Ovary (tissue), 7 donors: ENCODE measurements at regions not wholly inside any gene's neighbourhood (a gene's known extent, or its start where the extent isn't known, plus 50 kb on each side); places are given as distances from the start of the nearest gene placed in this dataset.

ENCODE experiments used
- DNase-seq, 5 donors: peaks; one replicate each; pipeline ENCODE4 v3.0.0-alpha.2; 2019 to 2020
- H3K27ac ChIP-seq, 2 donors: fragments of 200-600 bp; one replicate each; pipeline versions ENCODE4 v1.5.1 to v1.8.0; 2019 to 2022
- H3K27me3 ChIP-seq: fragments of 200-600 bp; one replicate; pipeline ENCODE4 v1.8.0; 2022
- H3K36me3 ChIP-seq: fragments of 200-600 bp; sonication (generic); one replicate; pipeline ENCODE4 v1.5.1; 2019
- H3K4me1 ChIP-seq: one replicate; pipeline ENCODE4 v1.8.1; 2013; ENCODE audit warnings: mild to moderate bottlenecking, moderate library complexity; ENCODE audit not compliant: insufficient read depth
- H3K4me3 ChIP-seq: fragments of 200-600 bp; sonication (generic); one replicate; pipeline ENCODE4 v1.5.1; 2017
- H3K9me3 ChIP-seq, 2 donors: fragments of 200-600 bp in 1 of 2; sonication (generic) in 1 of 2; one replicate each; pipeline versions ENCODE4 v1.5.1 to v1.8.1; 2013 to 2019; ENCODE audit warnings: mild to moderate bottlenecking in 1 of 2, moderate library complexity in 1 of 2
- EP300 ChIP-seq: sonication (generic); formaldehyde crosslinking; IDR thresholded peaks from one replicate; pipeline ENCODE4 v1.6.1; 2017; ENCODE audit warnings: antibody characterized with exemption
- POLR2A ChIP-seq: fragments of 450-650 bp; IDR thresholded peaks from one replicate; pipeline ENCODE4 v1.6.1; 2017; ENCODE audit warnings: antibody characterized with exemption, mild to moderate bottlenecking, moderate library complexity
- WGBS, 3 donors: extraction: QIAGEN DNeasy Blood & Tissue Kit in 1 of 3; methylation state at CpG; one replicate each; pipeline versions ENCODE4 v1.1.5 to v1.1.7; 2013 to 2017; 5-methylcytosine and 5-hydroxymethylcytosine counted together
- intact Hi-C, 4 donors: fragments of 100-400 bp; cut with DNase I; formaldehyde crosslinking; loops; one replicate each; pipeline versions ENCODE4 v1.11.0 to v1.15.1; 2022 to 2023
- TF ChIP-seq, protein P1 (sequence below), 3 donors: fragments of 450-650 bp in 2 of 3; fragments of 200-600 bp in 1 of 3; IDR thresholded peaks; one replicate each; pipeline versions ENCODE4 v1.5.1 to v1.8.0; 2016 to 2022; ENCODE audit warnings: antibody characterized with exemption in 3 of 3, mild to moderate bottlenecking in 1 of 3
- donor health status: DM: no; HTN: no; CAD: no; lungs with moderate emphysema.
- donor health status: DM: no; HTN: no; CAD: no.
- donor health status: Bipolar disorder and iron deficiency.
- donor health status: DM: no; HTN: no; CAD: no.
- donor health status: DM: yes; HTN: yes; CAD: no.

DNA sequence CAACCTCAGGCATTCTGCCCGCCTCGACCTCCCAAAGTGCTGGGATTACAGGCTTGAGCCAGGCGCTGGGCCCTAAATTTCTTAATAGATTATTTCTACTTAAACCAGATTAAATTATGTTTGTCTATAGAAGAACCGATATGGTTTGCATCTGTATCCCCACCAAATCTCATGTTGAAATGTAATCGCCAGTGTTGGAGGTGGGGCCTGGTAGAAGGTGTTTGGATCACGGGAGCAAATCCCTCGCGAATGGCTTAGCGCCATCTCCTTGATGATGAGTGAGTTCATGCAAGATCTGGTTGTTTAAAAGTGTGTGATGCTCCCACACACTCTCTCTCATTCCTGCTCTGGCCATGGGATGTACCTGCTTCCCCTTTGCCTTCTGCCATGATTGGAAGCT lies 109.3 kb upstream of the NANOS1 start:
- H3K4me1 ChIP-seq = no peaks in the 10 kb centered on the region
- H3K27me3 ChIP-seq = no peaks in the 10 kb centered on the region
- no peak overlapping the region for H3K27ac ChIP-seq
- H3K9me3 ChIP-seq = no peaks in the 10 kb centered on the region
- TF ChIP-seq EP300 (no peak), POLR2A (no peak)
- TF ChIP-seq, protein P1, sequence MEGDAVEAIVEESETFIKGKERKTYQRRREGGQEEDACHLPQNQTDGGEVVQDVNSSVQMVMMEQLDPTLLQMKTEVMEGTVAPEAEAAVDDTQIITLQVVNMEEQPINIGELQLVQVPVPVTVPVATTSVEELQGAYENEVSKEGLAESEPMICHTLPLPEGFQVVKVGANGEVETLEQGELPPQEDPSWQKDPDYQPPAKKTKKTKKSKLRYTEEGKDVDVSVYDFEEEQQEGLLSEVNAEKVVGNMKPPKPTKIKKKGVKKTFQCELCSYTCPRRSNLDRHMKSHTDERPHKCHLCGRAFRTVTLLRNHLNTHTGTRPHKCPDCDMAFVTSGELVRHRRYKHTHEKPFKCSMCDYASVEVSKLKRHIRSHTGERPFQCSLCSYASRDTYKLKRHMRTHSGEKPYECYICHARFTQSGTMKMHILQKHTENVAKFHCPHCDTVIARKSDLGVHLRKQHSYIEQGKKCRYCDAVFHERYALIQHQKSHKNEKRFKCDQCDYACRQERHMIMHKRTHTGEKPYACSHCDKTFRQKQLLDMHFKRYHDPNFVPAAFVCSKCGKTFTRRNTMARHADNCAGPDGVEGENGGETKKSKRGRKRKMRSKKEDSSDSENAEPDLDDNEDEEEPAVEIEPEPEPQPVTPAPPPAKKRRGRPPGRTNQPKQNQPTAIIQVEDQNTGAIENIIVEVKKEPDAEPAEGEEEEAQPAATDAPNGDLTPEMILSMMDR (IDR thresholded peaks at IDR 0.05) = no peak
- WGBS, 3 donors = 94 to 98% (median 94%) methylated on average over 9 of the region's 9 CpGs
- no peak for DNase-seq
- no peak overlapping the region for H3K4me3 ChIP-seq
- intact Hi-C loops = no loop called here
- no peaks in the 10 kb centered on the region for H3K36me3 ChIP-seq

DNA sequence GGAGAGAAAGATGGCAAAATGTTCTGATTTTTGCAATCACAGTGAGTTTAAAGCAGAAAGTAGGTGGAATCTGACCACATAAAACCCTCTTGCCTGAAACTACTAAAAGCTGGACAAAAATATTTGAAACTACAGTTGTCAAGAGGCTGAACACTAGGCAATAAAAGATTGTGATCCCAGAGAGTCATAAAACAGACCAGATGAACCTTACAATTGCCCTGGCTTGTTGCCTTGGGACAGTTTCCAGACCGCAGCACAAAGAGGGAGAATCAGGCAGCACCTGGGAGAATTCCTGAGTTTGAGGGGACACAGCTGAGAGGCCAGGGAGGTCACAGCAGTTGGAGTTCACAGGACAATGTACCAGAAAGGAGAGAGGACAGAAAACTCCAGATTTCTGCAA lies 107.3 kb upstream of the NANOS1 start:
- no peaks in the 10 kb centered on the region for H3K4me1 ChIP-seq
- intact Hi-C loops = no loop called here
- DNase-seq = no peak
- TF ChIP-seq POLR2A = no peak
- TF ChIP-seq, protein P1 (IDR thresholded peaks at IDR 0.05) = no peak
- TF ChIP-seq EP300 = no peak
- H3K36me3 ChIP-seq = no peaks in the 10 kb centered on the region
- no peak overlapping the region for H3K4me3 ChIP-seq
- 15 to 31% (median 21%) methylated on average over 1 of the region's 1 CpG for WGBS, 3 donors
- H3K9me3 ChIP-seq = no peaks in the 10 kb centered on the region
- no peak overlapping the region for H3K27ac ChIP-seq
- H3K27me3 ChIP-seq = no peaks in the 10 kb centered on the region

DNA sequence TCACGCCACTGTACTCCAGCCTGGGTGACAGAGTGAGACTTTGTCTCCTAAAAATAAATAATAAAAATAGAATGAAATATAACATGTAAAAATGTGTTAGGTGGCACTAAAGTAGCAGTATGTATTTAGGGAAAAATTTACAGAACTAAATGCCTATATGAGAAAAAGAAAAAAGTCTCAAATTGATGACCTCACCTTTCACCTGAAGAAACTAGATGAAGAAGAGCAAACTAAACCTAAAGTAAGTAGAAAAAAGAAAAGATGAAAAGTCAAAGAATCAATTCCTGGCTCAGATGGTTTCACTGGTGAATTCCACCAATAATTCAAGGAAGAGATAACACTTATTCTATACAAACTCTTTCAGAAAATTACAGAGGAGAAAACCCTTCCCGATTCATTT lies 106.5 kb upstream of the NANOS1 start:
- DNase-seq = no peak
- TF ChIP-seq, protein P1 (IDR thresholded peaks at IDR 0.05) = no peak
- TF ChIP-seq POLR2A = no peak
- TF ChIP-seq EP300 = no peak
- Histone ChIP-seq H3K27me3 (no peaks in the 10 kb centered on the region), H3K27ac (no peak overlapping the region), H3K9me3 (no peaks in the 10 kb centered on the region), H3K4me1 (no peaks in the 10 kb centered on the region), H3K4me3 (no peak overlapping the region), H3K36me3 (no peaks in the 10 kb centered on the region)
- whole genome bisulfite sequencing, 3 donors = 88 to 91% (median 90%) methylated on average over 2 of the region's 2 CpGs
- intact Hi-C loops = no loop called here

DNA sequence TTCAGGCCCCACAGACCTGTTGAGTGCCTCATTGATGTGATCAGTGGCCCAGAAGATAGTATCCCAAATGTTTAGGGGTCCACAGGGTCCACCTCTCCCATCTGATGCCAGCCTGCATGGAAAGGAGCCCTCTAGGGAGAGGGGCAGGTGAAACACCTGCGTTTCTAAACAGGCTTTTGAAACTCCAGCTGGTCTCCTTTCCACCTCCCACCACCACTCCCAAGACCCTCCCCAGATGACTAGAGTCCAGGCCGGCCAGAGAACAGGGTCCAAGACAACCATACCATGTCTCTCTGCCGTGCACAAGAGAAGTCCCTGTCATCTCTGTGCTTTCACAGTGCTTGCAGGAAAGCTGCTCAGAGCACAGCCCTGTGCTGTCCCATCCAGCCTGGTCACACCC lies 105.0 kb upstream of the NANOS1 start:
- 73 to 76% (median 73%) methylated on average over 3 of the region's 3 CpGs for WGBS, 3 donors
- no peak for DNase-seq
- Histone ChIP-seq H3K27me3 (no peaks in the 10 kb centered on the region), H3K4me1 (no peaks in the 10 kb centered on the region), H3K36me3 (no peaks in the 10 kb centered on the region), H3K4me3 (no peak overlapping the region), H3K27ac (no peak overlapping the region), H3K9me3 (no peaks in the 10 kb centered on the region)
- intact Hi-C loops = no loop called here
- no peak for TF ChIP-seq EP300
- no peak for TF ChIP-seq POLR2A
- TF ChIP-seq, protein P1 (IDR thresholded peaks at IDR 0.05) = no peak
